Erythroblast (primary cell): ENCODE measurements at regions not wholly inside any gene's neighbourhood (a gene's known extent, or its start where the extent isn't known, plus 50 kb on each side); places are given as distances from the start of the nearest gene placed in this dataset.

ENCODE experiments used
- GATA1 ChIP-seq: IDR thresholded peaks from 2 replicates; pipeline ENCODE4 v1.6.1; 2011; ENCODE audit warnings: low read depth, mild to moderate bottlenecking, control low read depth, low read length, moderate library complexity
- POLR2A ChIP-seq: IDR thresholded peaks from 2 replicates; pipeline ENCODE4 v1.6.1; 2011; ENCODE audit warnings: mild to moderate bottlenecking, low read length

DNA sequence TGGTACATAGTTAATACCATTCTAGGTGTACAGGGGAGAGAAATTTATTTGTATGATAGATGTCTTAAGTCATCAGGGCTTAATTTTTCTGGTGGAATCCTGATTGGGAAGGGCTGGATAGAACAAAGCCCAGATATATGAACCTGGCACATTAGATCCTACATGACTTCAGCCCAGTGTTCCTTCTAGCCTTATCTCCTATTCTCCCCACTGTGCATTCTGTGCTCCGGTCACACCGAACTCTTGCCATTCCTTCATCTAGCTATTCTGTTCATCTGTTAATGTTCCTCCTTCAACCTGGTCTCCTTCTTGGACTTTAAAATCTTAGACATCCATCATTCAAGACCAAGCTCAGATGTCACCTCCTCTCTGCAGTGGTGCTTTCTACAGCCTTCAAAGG is 68.9 kb upstream of the EED start:
- no peak for TF ChIP-seq POLR2A
- no peak for TF ChIP-seq GATA1
